DMS 273 (cell line): ENCODE measurements at regions not wholly inside any gene's neighbourhood (a gene's known extent, or its start where the extent isn't known, plus 50 kb on each side); places are given as distances from the start of the nearest gene placed in this dataset.
"Not testable (repeated sequence)": the region's sequence is repeated elsewhere in the genome, so short reads cannot be mapped to it uniquely, and the experiment has no call there.

Source experiments
- DNase-seq: peaks from one replicate; lab custom pipeline; 2025; ENCODE audit not compliant: unreplicated experiment; lab: John Stamatoyannopoulos, UW

DNA sequence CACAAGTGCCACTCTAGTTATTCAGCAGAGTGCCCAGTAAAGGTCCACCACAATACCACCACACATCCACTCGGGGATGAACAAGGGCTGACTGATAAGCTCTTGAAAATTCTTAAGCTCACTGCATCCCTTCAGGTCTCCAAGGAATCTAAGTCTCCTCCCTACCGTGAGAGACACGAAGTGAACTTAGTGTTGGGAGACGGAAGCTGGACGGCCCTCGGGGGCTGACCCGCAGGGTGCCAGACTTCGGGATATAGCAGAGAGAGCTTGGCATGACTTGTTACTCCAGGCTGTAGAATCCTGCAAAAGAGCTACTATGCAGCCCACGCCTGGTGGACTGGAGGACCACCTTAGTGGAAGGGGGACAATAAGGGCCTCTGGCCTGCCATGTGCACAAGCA is 75.1 kb downstream of the LYZL1 start:
- not testable (repeated sequence) for DNase-seq

DNA sequence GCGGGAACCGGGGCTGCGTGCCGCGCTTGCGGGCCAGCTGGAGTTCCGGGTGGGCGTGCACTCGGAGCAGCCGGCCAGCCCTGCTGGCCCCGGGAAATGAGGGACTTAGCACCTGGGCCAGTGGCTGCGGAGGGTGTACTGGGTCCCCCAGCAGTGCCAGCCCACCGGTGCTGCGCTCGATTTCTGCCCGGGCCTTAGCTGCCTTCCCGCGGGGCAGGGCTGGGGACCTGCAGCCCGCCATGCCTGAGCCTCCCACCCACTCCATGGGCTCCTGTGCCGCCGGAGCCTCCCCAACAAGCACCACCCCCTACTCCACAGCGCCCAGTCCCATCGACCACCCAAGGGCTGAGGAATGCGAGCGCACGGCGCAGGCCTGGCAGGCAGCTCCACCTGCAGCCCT is 77.3 kb downstream of the LYZL1 start:
- not testable (repeated sequence) for DNase-seq

DNA sequence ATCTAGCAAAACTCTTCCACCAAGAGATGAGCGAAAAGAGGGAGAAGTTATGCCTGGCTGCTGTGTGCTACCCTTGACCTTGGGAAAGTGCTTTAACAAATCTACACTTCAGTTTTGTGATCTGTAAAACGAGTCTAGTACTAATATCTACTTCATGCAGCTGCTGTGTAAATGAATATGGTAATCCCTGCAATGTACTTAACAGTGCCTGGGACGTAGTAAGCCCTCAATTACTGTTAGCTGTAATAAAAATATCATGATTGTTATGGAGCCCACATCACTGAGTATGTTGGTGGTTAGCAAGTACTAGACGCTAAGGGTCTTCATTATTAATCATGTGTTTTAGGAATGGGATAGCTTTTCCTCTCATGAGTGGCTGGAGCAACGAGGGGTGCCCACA is 80.5 kb downstream of the LYZL1 start:
- DNase-seq: no peak

DNA sequence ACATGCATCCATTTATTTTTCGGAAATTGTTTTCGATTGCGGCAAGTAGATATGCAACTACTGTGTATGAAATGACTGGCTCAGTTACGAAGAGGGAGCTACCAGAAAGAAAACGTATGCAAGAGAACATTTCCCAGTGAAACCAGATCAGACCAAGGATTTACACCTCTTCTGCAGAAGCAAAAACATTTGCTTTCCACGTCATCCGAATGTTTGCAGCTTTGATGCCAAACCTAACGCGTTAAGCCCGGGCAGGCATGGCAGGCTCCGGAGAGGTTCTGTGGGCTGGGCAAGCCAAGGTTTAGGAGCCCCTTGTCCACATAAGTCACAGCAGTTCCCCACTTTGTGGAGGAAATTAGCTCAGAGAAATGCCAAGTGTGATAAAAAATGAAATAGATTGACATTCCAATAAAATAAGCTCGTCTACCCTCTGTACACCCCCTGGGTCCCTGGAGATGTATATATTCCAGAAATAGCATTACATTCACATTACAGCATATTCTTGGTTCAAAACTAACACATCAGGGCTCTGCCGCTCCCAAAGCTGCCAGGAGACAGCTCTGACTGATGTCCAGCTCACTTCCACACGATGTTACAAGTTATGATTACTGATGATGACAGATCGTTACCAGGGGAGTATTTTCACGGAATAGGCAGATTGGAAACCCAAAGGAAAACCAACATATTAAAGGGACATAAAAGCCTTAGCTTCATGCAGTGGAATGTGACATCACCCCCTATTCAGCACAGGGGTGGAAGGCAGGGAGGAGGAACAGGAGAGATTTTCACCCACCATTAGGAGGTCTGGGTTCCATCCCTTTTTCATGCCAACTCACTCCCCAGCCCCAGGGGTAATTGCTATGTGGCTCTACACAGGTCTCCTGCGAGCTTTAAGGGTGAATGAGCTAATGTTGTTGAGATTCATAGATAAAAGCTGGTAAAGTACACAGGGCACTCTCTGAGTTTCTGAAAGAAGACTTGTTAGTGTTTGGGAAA is 81.5 kb downstream of the LYZL1 start:
- DNase-seq: no peak

DNA sequence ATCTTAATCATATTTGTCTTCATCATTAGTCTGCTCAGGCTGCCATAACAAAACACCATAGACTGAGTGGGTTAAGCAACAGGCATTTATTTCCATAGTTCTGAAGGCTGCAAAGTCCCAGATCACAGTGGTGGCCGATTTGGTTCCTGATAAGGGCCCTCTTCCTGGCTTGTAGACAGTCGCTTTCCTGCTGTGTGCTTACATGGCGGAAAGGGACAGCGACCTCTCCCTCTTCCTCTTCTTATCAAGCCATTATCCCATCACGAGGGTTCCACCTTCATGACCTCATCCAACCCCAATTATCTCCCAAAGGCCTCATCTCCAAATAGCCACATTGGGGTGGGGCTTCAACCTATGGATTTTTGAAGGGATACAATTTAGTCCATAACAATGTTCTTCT is 84.0 kb downstream of the LYZL1 start:
- no peak for DNase-seq

DNA sequence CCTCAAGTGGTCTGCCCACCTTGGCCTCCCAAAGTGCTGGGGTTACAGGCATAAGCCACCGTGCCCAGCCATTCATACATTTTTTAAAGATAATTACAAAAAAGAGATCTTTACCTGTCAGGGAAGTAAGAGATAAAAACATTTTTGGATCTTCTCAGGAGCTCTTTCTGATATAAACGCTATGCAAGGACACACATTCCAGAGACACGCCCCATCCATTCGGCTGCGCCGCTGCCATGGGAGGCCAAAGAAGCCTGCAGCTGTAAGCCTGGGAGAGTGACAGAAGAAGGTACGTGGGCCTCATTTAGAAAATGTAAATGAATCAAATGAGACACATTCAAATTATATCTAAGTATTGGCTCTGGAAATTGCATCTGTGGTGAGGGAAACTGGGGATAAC is 85.3 kb downstream of the LYZL1 start:
- no peak for DNase-seq

DNA sequence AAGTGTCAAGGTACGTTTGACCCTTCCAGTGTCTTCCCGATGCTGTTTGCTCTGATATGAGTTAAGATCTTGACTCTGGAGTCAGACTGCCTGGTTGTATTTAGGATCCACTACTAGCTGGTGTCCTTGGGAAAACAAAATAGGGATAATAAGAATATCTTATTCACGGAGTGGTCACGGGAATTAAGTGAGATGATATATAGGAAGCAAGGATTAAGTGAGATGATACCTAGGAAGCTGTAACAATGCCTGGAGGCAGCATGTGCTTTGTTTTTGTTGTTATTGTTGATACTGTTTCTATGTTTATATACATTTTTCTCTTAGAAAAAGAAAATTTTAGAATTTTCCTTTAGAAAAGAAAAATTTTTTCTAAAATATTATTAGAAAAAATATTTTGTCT is 87.0 kb downstream of the LYZL1 start:
- no peak for DNase-seq

DNA sequence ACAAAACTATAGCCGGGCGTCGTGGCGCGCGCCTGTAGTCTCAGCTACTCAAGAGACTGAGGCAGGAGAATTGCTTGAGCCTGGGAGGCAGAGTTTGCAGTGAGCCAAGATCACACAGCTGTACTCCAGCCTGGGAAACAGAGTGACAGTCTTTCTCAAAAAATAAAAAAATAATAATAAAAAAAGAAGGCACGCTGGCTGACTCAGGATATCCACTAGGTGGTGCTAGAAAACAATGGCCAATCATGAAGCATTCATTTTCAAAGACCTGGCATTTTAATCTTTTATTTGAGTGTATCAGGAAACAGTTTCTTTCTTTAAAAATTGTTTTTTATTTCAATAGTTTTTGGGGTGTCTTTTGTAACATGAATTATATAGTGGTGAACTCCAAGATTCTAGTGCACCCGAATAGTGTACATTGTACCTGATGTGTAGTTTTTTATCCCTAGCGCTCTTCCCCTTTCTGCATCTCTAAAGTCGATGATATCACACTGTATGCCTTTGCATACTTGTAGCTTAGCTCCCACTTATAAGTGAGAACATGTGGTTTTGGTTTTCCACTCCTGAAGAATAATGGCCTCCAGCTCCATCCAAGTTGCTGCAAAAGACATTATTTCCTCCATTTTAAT is 88.6 kb downstream of the LYZL1 start:
- DNase-seq: peak; percentile 20

DNA sequence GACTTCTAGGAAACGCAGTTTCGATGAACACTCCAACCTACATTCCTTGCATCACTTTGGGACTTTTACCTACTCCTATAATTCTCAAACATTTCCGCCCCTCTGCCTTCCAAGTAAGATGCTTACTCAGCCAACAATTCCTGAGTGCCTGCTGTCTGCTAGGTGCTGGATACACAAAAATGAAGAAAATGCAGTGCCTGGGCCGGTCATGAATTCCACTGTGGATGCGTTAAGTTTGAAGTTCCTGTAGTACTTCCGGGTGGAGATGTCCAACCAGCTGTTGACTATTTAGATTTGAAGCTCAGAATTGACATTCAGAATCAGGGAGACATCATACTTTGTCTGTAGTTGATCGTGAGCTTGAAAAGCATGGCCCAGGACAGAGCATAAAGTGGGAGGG is 89.2 kb downstream of the LYZL1 start:
- no peak for DNase-seq

DNA sequence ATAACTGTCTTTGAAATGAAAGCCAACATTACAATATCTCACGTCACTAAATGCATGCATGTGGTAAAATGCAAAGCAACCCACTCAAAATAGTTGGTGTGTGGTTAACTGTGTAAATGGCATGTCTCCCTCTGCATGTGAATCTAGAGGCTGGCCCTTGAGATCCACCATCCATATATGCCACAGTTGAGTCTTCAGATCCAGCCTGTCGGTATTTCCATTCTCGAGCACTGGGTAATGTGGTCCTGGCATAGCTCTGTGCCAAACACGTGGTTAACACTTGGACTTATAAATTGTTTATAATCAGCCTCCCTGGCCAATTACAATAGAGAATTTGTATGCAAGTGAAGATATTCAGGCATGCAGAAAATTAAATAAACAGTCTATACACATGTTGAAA is 90.3 kb downstream of the LYZL1 start:
- no peak for DNase-seq

DNA sequence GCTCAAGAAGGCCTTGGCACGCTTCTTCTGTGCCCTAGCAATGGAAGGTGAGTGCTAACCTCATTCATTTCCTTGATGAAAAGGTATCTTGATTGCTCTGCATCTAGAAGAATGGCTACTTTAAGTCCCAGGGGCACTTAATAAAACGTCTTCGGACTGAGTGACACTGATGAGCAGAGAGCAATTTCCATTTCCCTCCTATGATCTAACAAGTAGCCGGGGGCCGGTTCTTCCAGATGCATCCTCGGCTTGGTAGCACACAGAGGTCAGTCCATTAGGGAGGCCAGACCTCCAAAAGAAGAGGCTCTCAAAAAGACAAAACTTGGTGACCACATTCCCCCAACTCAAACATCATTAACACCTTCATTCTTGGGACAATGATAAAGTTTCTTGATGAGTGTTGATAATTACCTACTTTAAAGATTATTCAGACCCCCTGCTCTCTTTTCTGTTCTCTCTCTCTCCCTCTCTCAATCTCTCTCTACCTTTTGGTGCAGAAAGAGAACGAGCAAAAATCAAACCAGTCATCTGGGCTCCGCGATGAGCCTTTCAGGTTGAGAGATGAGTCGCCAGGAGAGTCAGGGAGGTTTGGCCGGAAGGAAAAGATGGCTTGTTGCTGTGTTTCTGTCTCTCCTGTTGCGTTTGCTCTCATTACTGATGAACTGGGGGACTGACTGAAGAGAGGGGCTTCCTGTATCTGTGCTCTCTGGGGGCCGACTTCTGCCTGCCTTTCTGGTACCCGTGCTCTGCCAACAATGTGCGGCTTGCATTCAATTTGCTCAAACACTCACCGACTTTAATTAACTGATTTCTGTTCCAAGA is 91.1 kb downstream of the LYZL1 start:
- not testable (repeated sequence) for DNase-seq

DNA sequence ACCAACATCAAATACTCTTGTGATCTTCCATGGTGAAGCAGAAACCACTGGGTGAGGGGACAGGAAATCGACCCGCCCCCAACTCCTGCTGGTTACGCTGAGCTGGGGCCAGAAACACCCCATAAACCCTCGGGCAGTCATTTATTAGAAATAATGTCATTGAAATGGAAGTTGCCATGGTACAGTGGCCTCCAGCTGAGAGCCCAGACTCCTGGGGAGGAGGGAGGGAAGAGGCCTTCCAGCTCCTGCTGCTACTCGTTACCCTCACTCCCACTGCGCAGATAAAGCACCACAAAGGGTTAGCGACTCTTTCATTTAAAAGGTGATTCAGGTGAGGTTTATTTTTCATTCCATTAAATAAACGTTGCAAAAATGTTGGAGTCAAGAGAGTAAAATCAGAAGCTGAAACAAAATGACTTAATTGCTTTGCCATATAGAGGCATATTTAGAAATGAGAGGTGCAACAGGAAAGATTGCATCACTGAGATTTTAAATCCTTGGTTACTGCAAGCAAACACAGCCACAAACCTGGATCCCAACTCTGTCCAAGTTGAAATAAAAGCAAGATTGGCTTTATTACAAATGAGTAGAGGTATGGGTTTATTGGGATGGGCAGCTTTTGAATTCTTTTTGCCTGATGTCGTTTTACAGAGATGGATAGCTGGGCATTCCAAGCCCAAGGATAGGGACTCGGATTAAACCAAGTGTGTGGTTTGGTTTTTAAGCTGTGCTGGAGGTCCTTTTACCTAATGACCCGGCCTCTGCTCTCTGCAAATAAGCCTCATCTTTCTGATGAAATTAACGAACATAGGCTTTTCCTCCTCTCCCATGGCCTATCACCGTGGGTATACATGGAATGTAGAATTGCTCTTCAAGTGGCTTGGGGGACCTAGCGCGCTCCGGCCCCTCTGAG is 92.0 kb downstream of the LYZL1 start:
- not testable (repeated sequence) for DNase-seq

DNA sequence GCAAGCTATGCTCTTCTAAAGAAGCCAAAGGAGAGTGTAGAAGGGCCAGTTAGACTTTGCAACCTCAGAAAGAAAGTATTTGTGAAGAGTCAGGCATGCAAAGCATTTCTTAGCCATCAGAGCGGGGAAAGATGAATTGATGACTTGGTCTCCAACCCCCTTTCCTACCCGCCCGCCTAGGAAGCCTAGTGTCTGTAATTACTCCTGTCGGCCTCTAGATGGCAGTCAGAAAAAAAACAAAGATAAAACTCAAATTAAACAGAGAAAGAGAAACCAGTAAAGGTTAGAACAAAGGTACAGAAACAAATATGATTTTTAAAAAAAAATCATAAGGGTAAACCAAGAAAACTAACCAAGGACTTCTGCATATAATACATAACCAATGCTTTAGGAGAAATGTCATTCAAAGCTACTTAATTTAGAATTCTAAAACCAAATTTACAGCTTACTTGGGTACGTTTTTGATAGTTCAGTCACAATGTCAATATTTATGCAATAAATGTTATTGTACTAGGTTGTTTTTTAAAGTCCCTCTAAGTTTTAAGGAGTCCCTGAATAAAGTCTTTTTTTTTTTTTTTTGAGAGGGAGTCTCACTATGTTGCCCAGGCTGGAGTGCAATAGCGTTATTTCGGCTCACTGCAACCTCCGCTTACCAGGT is 97.6 kb downstream of the LYZL1 start:
- peak; percentile 34 for DNase-seq

DNA sequence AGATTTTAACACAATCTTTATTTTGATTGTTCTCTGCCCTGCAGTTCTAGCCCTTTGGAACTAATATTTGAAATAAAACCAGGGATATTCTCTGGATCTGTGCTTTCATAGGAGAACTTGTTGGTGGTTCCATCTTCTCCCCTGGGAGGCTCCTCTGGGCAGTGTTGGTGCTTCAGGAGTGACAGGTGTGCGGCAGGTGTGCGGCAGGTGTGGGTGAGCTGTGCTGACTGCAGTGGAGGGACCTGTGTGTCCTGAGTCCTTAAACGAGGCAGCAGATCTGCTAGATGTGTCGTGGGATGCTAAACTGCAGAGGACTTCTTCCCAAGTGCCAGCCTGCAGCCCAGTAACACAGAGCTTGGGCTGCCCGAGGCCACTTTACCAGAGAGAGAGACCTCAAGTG is 98.4 kb downstream of the LYZL1 start:
- DNase-seq: no peak

DNA sequence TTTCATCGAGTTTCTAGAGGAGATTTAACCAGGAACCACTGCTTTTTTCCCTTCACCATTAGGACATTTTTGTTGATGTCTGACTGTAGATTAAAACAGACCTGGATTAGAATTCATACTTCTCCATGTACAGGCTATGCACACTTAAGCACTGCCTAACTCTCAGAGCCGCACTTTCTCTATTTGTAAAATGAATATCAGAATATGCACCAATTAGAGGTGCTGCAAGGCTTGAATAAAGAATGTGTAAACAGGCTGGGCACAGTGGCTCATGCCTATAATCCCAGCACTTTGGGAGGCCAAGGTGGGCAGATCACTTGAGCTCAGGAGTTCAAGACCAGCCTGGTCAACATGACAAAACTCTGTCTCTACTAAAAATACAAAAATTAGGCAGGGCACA is 99.2 kb downstream of the LYZL1 start:
- DNase-seq: not testable (repeated sequence)

DNA sequence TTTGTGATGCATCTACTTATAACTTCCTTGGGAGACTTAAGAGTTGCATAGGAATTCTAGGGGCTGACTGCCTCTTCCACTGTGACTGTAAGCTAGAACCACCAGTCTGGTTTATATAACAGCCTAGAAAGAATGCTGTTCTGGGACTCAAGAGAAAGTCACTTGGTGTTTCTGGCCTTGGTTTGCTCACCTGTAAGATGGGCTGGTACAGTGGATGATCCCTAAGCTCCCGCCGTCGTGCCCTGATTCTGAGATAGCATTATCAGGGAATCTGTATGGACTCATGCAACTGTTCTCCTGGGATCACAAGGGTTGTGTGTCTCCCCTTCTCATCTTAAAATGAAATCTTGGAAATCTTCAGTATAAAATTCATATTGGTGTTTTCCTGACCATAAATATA is 100.6 kb downstream of the LYZL1 start:
- no peak for DNase-seq

DNA sequence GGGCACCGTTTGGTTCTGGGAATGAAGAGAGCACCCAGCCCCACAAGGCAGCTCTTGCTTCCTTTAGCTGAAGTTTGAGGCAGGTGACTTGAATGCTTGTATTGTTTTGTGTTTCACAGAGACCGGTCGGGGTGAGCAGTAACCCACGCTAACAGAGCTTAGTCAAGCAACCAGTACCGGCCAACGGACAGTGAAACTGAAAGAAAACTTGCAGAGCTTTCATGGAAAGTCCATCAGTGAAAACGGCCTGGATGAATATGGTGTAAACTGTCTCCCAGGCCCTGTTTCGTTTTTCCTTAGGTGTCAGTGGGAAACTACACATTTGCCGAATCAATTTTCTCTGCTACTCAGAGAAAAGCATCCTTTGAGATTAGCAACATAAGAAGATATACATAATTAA is 101.1 kb downstream of the LYZL1 start:
- DNase-seq: no peak

DNA sequence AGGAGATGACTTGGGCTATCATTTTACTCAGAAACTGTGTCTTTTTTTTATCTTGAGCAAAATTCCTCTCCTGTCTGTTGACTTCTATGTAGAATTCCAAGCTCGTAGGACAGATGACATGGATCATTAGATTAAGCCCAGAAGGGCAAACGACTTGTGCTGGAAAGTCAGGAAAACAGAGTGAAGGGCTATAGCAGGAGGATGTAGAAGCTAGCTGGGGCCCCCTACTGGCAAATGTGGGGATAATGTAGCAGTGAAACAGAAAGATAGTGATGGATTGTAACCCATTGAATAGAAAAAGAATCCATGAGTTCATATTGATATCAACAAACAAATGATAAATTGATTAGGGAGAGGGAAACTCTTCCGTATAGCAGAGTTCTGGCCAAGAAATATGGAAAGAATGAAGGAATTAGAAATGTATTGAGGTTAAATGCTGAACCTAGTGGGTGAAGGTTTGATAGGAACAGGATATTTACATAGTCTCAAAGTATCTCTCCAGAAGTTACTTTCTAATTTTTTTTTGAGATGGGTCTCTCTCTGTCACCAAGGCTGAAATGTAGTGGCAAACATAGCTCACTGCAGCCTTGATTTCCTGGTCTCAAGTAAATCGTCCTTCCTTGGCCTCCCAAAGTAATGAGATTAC is 103.6 kb downstream of the LYZL1 start:
- peak; percentile 51 for DNase-seq

DNA sequence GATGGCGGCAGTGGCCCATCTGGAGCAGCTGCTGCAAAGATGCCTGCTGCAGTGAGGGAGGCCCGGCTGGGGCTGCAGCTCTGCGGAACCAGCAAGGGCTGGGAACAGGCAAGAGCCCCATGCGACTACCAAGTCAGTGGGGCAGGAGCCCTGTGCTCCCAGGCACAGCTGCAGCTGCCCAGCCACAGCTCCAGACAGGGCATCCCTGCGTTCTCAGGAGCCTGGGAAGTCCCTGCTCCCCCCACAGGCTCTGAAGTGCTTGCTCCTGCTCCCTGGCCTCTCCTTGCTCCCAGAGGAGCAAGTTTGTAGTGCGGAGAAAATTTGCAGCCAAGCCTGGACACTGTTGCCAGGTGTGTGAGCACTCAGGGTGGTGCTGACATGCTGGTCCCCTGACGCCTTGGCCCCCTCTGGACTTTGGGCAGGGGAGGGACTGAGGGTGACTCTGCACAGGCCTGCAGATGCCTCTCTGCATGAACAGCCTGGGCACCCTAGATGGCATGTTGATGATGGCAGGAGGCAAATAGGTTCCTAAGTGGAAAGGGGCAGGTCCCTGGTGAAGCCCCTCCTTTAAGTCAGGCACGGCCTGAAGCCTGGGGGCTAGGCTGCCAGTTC is 105.6 kb downstream of the LYZL1 start:
- DNase-seq: no peak
